Dendritic cell treated with granulocyte-macrophage colony-stimulating factor and Interleukin-4, amounts not matched to agents 40 ng/mL and 50 ng/mL, for 4 days (primary cell): ENCODE measurements at regions not wholly inside any gene's neighbourhood (a gene's known extent, or its start where the extent isn't known, plus 50 kb on each side); places are given as distances from the start of the nearest gene placed in this dataset.
"Not testable (repeated sequence)": the region's sequence is repeated elsewhere in the genome, so short reads cannot be mapped to it uniquely, and the experiment has no call there.

Experiments
- H3K27ac Mint-ChIP-seq: one replicate; pipeline ENCODE4 v1.8.0; 2022; ENCODE audit warnings: mild to moderate bottlenecking, mixed read lengths
- H3K27me3 Mint-ChIP-seq: one replicate; pipeline ENCODE4 v1.8.0; 2022; ENCODE audit warnings: mild to moderate bottlenecking, mixed read lengths
- H3K36me3 Mint-ChIP-seq: one replicate; pipeline ENCODE4 v1.8.0; 2022; ENCODE audit warnings: low read depth, mixed read lengths
- H3K4me1 Mint-ChIP-seq: one replicate; pipeline ENCODE4 v1.8.0; 2022; ENCODE audit warnings: low read depth, mixed read lengths
- H3K4me3 Mint-ChIP-seq: one replicate; pipeline ENCODE4 v1.8.0; 2022; ENCODE audit warnings: mild to moderate bottlenecking, moderate library complexity, mixed read lengths
- H3K9me3 Mint-ChIP-seq: one replicate; pipeline ENCODE4 v1.8.0; 2022; ENCODE audit warnings: mixed read lengths
- intact Hi-C: fragments of 100-400 bp; cut with micrococcal nuclease; formaldehyde crosslinking; loops from one replicate; pipeline ENCODE4 v1.15.0; 2022

- intact Hi-C loops: no loop called here
- H3K27ac Mint-ChIP-seq: no peak overlapping the region
- no peak overlapping the region for H3K4me3 Mint-ChIP-seq
Measured at GRCh38 chr9:32177396-32177795, 207.0 kb upstream of the ACO1 start.

GRCh38 chr9:32180597-32180996 is 203.8 kb upstream of the ACO1 start:
- Mint-ChIP-seq H3K4me1 (no peaks in the 10 kb centered on the region), H3K27ac (no peak overlapping the region), H3K4me3 (no peak overlapping the region), H3K9me3 (no peaks in the 10 kb centered on the region), H3K27me3 (no peaks in the 10 kb centered on the region), H3K36me3 (no peaks in the 10 kb centered on the region)
- intact Hi-C loops: no loop called here

More at GRCh38 chr9:32177396-32177795, 207.0 kb upstream of the ACO1 start:
- no peaks in the 10 kb centered on the region for H3K9me3 Mint-ChIP-seq
- H3K27me3 Mint-ChIP-seq: no peaks in the 10 kb centered on the region
- no peaks in the 10 kb centered on the region for H3K36me3 Mint-ChIP-seq
- H3K4me1 Mint-ChIP-seq: no peaks in the 10 kb centered on the region

- no peaks in the 10 kb centered on the region for H3K27me3 Mint-ChIP-seq
- no peak overlapping the region for H3K4me3 Mint-ChIP-seq
- no peaks in the 10 kb centered on the region for H3K9me3 Mint-ChIP-seq
- no peaks in the 10 kb centered on the region for H3K4me1 Mint-ChIP-seq
- H3K36me3 Mint-ChIP-seq: no peaks in the 10 kb centered on the region
- intact Hi-C loops: no loop called here
- H3K27ac Mint-ChIP-seq: no peak overlapping the region
Measured at GRCh38 chr9:32200241-32200640, 184.2 kb upstream of the ACO1 start.

- Mint-ChIP-seq H3K27ac (no peak overlapping the region), H3K4me3 (no peak overlapping the region), H3K27me3 (no peaks in the 10 kb centered on the region), H3K4me1 (no peaks in the 10 kb centered on the region), H3K9me3 (no peaks in the 10 kb centered on the region), H3K36me3 (no peaks in the 10 kb centered on the region)
- intact Hi-C loops: no loop called here
Measured at GRCh38 chr9:32200896-32201295, 183.5 kb upstream of the ACO1 start.

- intact Hi-C loops, H3K36me3 Mint-ChIP-seq, H3K27ac Mint-ChIP-seq, H3K27me3 Mint-ChIP-seq, H3K4me1 Mint-ChIP-seq, H3K4me3 Mint-ChIP-seq: not testable (repeated sequence)
- H3K9me3 Mint-ChIP-seq: peaks cover 13% of the 10 kb centered on the region
Measured at GRCh38 chr9:32209164-32209563, 175.3 kb upstream of the ACO1 start.

GRCh38 chr9:32218100-32218767 is 166.2 kb upstream of the ACO1 start:
- H3K4me1 Mint-ChIP-seq: no peaks in the 10 kb centered on the region
- no peaks in the 10 kb centered on the region for H3K27me3 Mint-ChIP-seq
- no peaks in the 10 kb centered on the region for H3K9me3 Mint-ChIP-seq
- no peak overlapping the region for H3K4me3 Mint-ChIP-seq
- no peak overlapping the region for H3K27ac Mint-ChIP-seq
- intact Hi-C loops: no loop called here
- H3K36me3 Mint-ChIP-seq: no peaks in the 10 kb centered on the region

GRCh38 chr9:32220750-32221149 is 163.7 kb upstream of the ACO1 start:
- intact Hi-C loops: no loop called here
- no peaks in the 10 kb centered on the region for H3K36me3 Mint-ChIP-seq
- H3K4me1 Mint-ChIP-seq: no peaks in the 10 kb centered on the region
- H3K27me3 Mint-ChIP-seq: no peaks in the 10 kb centered on the region
- H3K4me3 Mint-ChIP-seq: no peak overlapping the region
- H3K9me3 Mint-ChIP-seq: no peaks in the 10 kb centered on the region
- H3K27ac Mint-ChIP-seq: no peak overlapping the region

GRCh38 chr9:32234451-32234850 is 150.0 kb upstream of the ACO1 start:
- Mint-ChIP-seq H3K4me1 (no peaks in the 10 kb centered on the region), H3K36me3 (no peaks in the 10 kb centered on the region), H3K4me3 (no peak overlapping the region), H3K9me3 (no peaks in the 10 kb centered on the region), H3K27me3 (no peaks in the 10 kb centered on the region), H3K27ac (no peak overlapping the region)
- intact Hi-C loops: no loop called here

GRCh38 chr9:32247168-32247567 is 137.3 kb upstream of the ACO1 start:
- Mint-ChIP-seq H3K4me1 (no peaks in the 10 kb centered on the region), H3K27ac (no peak overlapping the region), H3K4me3 (no peak overlapping the region), H3K9me3 (no peaks in the 10 kb centered on the region), H3K36me3 (no peaks in the 10 kb centered on the region), H3K27me3 (no peaks in the 10 kb centered on the region)
- intact Hi-C loops: no loop called here

GRCh38 chr9:32248189-32248712 is 136.2 kb upstream of the ACO1 start:
- Mint-ChIP-seq H3K9me3 (no peaks in the 10 kb centered on the region), H3K27ac (no peak overlapping the region), H3K4me1 (no peaks in the 10 kb centered on the region), H3K4me3 (no peak overlapping the region), H3K36me3 (no peaks in the 10 kb centered on the region), H3K27me3 (no peaks in the 10 kb centered on the region)
- intact Hi-C loops: no loop called here

- intact Hi-C loops: loop anchor here (10.0 kb wide), 1 partner anchor 1137 kb away; no protein-coding TSS in a partner anchor
- Mint-ChIP-seq H3K27ac (no peak overlapping the region), H3K36me3 (no peaks in the 10 kb centered on the region), H3K27me3 (no peaks in the 10 kb centered on the region), H3K4me1 (peaks cover 4% of the 10 kb centered on the region), H3K9me3 (no peaks in the 10 kb centered on the region), H3K4me3 (no peak overlapping the region)
Measured at GRCh38 chr9:32251539-32251938, 132.9 kb upstream of the ACO1 start.

- no peaks in the 10 kb centered on the region for H3K36me3 Mint-ChIP-seq
- H3K9me3 Mint-ChIP-seq: peaks cover 9% of the 10 kb centered on the region
- peaks cover 4% of the 10 kb centered on the region for H3K4me1 Mint-ChIP-seq
- H3K27me3 Mint-ChIP-seq: no peaks in the 10 kb centered on the region
- no peak overlapping the region for H3K4me3 Mint-ChIP-seq
- no peak overlapping the region for H3K27ac Mint-ChIP-seq
- intact Hi-C loops: loop anchor here (10.0 kb wide), 1 partner anchor 1139 kb away; no protein-coding TSS in a partner anchor
Measured at GRCh38 chr9:32253731-32254130, 130.7 kb upstream of the ACO1 start.

GRCh38 chr9:32255026-32255425 is 129.4 kb upstream of the ACO1 start:
- intact Hi-C loops: loop anchor here (10.0 kb wide), 1 partner anchor 1140 kb away; no protein-coding TSS in a partner anchor

GRCh38 chr9:32258482-32258881 is 126.0 kb upstream of the ACO1 start:
- Mint-ChIP-seq H3K4me1 (peaks cover 4% of the 10 kb centered on the region), H3K27me3 (no peaks in the 10 kb centered on the region), H3K27ac (no peak overlapping the region), H3K36me3 (no peaks in the 10 kb centered on the region), H3K4me3 (no peak overlapping the region), H3K9me3 (peaks cover 21% of the 10 kb centered on the region)
- intact Hi-C loops: loop anchor here (10.0 kb wide), 1 partner anchor 1144 kb away; no protein-coding TSS in a partner anchor

More at GRCh38 chr9:32255026-32255425, 129.4 kb upstream of the ACO1 start:
- Mint-ChIP-seq H3K4me1 (peaks cover 4% of the 10 kb centered on the region), H3K36me3 (no peaks in the 10 kb centered on the region), H3K27ac (no peak overlapping the region), H3K9me3 (peaks cover 9% of the 10 kb centered on the region), H3K4me3 (no peak overlapping the region), H3K27me3 (no peaks in the 10 kb centered on the region)
